Activated CD4-positive, alpha-beta T cell treated with anti-CD3 and anti-CD28 coated beads, Interleukin-10, Interleukin-2, amounts not matched to agents 100 ng/mL and 50 ng/mL, durations not matched to agents 16 hours and 8 hours (primary cell): ENCODE measurements at regions not wholly inside any gene's neighbourhood (a gene's known extent, or its start where the extent isn't known, plus 50 kb on each side); places are given as distances from the start of the nearest gene placed in this dataset.

ENCODE experiments used
- DNase-seq: peaks from one replicate; pipeline ENCODE4 v3.0.0-alpha.2; 2020

DNA sequence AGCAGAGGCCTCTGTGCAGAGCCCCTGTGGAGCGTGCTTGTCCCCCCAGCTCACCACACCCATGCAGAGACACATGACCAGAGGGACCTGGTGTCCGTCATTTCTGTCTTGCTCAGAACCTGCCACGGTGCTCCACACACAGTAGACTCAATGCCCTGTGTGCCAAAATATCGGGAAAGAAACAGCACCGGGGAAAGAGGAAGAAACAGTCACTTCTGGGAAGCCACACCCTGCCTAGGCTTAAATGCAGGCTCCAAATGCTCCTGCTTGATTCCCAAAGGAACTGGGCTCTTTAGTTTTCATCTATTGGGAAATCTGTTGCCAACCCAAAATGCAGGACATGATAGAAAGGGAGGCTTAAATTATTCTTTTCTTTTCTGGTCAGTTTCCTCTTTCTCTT is 503.9 kb downstream of the CD83 start:
- DNase-seq, result no peak

- no peak for DNase-seq
Measured at GRCh38 chr6:14622085-14622484, 504.5 kb downstream of the CD83 start.

GRCh38 chr6:14622909-14623505 is 505.4 kb downstream of the CD83 start:
- DNase-seq, result no peak

DNA sequence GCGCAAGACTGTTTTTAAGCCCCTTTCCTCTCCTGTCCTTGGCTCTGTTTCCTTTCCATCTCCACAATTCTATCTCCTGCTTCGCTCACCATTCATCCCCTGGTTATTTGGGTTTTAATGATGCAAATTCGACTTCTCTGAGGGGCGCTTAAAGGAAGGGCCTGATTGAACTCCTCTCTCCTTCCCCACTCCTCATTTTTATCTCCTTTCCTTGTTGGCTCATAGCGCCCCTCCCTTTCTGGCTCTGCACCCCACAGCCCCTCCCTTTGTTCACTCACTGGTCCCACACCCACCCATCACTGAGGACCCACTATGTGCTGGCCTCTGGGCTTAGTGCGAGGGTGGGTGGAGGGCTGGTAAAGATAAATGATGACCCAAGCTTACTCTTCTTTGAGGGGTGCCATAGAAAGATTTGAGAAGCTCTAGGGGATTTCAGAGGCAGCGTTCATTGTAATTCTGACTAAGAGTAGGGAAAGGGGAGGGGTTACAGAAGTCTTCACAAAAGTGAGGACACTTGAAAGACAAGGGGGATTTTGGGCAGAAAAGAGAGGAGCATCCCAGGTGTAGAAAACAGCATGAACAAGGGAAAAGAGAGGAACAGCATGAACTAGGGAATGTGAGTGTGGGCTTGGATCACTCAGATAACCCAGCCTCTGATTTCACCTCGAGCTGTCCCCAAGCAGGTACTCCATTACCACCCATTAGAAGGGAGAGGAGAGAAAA is 507.8 kb downstream of the CD83 start:
- no peak for DNase-seq

DNA sequence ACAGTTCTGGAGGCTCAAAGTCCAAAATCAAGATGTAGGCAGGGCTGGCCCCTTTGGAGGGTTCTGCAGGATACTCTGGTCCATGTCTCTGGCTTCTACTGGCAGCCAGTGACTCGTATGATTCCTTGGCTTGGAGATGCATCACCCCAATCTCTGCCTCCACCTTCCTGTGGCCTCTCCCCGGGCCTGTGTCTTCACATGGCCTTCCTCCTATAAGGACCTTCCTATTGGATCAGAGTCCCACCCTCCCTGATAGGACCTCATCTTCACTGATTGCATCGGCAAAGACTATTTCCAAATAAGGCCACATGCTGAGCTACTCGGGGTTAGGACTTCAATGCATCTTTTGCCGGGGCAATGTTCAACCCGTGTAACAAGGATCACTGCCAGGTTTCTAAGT is 509.0 kb downstream of the CD83 start:
- no peak for DNase-seq

- DNase-seq, result no peak
Measured at GRCh38 chr6:14630016-14630415, 512.4 kb downstream of the CD83 start.

GRCh38 chr6:14633479-14633878 is 515.9 kb downstream of the CD83 start:
- no peak for DNase-seq

DNA sequence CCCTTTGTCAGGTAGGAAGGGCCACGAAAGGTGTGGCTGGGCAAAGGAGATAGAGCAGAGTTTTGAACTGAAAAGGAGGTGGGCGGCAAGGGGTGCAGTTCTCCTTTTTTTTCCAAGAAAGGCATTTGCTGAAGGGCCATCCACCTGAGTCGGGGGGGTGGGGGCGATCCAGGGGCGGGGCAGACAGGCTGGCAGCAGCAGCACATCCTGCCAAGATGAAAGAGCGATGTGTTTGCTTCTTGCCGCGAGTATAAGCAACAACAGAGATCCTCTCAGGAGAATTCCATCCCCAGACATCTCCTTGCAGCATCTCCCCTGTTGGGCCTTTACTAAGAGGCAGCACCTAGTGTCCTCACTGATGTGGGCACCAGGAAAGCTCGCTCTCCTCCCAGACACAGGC is 516.5 kb downstream of the CD83 start:
- DNase-seq, result no peak

DNA sequence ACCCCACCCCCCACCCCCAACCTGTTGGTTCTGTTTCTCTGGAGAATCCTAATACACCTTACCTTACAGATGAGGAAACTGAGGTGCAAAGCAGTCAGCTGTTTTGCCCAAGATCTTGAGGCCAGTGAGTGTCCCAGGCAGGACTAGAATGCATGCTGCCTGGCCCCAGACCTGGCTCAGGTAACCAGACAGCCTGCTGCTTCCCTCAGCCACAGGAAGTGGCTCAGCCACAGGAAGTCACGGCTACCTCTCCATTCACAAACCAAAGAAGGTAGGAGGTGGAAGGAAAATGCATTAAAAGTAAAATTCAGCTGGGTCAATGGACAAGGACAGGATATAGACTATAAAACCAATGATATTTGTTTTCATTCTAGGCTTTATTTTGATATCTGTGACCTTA is 517.6 kb downstream of the CD83 start:
- DNase-seq, result peak; percentile 66

DNA sequence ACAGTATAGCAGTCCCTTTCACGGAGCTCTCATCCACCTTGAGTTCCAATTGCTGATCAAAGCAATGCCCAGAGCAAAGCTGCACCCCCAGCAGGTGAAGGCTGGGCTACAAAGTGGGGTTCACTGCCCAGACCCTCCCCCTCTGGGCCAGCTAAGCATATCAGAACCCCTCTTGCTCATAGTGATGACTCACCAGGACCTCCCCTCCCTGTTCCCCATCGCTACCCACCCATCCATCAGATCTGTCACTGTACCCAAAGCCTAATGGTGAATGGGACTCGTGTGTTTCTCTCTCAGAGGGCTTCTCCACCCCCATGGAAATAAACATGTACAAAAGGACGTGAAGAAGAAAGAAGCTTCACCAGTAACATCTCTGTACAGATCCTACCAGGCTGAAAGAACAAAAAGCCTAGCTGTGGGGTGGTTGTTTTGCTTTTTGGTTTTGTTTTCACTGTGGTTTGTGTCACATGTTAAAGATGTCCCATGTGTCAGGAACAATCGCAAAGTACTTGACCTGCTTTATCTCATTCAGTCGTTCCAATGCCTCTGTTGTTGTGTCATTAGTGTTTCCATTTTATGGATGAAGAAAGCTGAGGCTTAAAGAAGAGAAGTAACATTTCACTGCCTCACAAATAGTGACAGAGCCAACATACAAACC is 518.5 kb downstream of the CD83 start:
- peak; percentile 56 for DNase-seq

DNA sequence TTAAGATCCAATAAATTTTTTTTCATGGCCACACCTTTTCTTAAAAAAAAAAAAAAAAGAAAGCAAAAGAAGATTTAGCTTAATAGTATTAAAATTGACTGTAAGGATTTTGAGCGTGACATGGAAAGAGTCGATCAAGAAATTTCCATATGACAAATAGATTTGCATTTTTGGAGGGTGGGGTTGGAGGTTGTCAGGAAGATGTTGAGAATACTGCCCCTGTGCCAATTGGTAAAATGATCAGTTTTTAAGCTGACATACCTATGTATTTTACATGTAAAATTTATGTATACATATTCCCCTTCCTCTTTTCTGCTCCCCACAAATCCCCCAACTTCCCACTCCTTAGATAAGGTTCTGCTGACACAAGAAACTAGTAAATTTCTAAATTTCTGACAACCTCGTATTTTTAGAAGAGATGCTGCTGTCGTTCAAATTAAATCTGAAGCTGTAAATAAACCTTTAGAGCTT is 520.9 kb downstream of the CD83 start:
- no peak for DNase-seq

- DNase-seq, result no peak
Measured at GRCh38 chr6:14638906-14639761, 521.6 kb downstream of the CD83 start.

- DNase-seq, result no peak
Measured at GRCh38 chr6:14639983-14640599, 522.5 kb downstream of the CD83 start.

- no peak for DNase-seq
Measured at GRCh38 chr6:14640631-14641030, 523.1 kb downstream of the CD83 start.

DNA sequence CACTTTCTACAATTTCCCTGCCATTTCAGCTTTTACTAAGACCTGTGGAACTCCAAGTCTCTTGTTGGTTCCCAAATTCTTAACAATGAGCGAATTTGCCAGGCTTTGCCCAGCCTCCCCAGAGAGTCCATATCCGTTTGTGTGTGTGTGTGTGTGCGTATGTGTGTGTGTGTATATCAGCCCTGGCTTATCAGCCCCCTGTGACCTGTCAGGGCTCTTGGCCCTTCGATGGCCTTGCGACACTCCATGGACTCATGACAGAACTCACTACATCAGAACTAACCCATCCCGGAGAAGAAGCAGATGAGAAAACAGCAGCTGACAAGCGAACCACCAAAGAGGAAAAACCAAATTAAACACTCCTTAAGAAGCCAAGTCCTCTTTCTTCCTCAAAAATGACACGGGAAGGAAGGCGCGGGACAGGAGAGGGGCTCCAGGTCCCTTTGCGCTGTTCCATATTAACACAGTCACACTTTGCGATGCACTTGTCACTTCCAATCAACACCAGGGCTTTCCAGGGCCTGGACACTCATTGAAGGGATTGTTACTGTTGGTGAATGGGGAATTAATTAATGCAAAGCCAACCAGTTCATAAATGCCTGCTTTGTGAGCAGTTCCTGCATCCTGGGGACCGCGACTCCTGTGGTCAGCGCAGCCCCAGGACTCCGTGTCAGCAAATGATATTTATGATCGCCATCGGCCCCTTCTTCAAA is 524.0 kb downstream of the CD83 start:
- no peak for DNase-seq

- DNase-seq, result no peak
Measured at GRCh38 chr6:14642136-14642505, 524.5 kb downstream of the CD83 start.

- DNase-seq, result no peak
Measured at GRCh38 chr6:14642842-14643241, 525.3 kb downstream of the CD83 start.

- no peak for DNase-seq
Measured at GRCh38 chr6:14644381-14644780, 526.8 kb downstream of the CD83 start.

DNA sequence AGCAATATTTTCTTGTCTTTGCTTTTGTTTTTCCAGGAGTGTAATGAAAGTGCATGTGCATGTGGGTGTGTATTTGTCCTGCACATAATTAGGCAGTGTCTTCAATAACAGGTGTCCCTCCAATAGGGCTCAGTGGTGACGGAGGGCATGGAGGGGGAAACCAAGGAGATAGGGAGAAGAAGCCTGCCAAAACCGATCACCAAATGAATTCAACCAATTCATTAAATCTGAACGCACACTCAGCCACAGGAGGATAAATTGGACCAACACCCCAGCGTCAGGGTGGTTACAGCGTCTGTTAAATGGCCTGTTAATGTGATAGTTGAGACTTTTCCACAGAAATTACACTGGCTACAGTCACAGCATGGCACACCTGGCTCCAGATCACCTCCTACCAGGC is 527.6 kb downstream of the CD83 start:
- no peak for DNase-seq

DNA sequence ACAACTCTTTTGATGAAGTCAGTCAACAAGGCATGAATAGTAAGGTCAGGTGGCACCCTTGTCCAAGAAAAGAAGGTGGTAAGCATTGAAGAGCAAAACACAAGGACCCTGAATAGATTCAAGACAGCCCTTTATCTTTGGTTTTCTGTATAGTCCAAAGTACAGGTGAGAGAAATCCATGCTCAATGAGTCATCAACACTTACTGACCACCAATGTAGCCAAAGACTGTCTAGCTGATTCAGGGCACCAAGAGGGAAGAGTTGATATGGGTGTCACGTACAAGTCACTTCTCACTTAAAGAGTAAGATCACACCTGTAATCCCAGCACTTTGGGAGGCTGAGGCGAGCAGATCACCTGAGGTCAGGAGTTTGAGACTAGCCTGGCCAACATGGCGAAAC is 528.3 kb downstream of the CD83 start:
- no peak for DNase-seq

DNA sequence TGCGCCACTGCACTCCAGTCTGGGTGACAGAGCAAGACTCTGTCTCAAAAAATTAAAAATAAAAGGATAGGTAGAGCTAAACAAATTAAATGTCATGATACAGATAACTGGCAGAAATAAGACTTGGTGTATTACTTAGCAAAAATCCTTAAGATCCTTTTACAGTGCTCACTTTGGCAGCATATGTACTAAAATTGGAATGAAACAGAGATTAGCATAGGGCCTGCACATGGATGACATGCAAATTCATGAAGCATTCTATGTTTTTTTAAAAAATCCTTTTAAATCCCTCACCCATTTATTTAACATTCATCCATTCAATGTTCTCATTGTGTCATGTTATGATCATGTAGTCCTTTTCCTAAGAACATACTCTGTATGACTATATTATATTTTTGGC is 528.8 kb downstream of the CD83 start:
- DNase-seq, result no peak

- no peak for DNase-seq
Measured at GRCh38 chr6:14647357-14647756, 529.8 kb downstream of the CD83 start.
